A549 (cell line): ENCODE measurements at regions not wholly inside any gene's neighbourhood (a gene's known extent, or its start where the extent isn't known, plus 50 kb on each side); places are given as distances from the start of the nearest gene placed in this dataset.

Experiments used
- ATAC-seq, 2 experiments: fragments of 200-7000 bp in 1 of 2; fragments of >200 bp in 1 of 2; cut with Nextera tagmentation in 1 of 2; cut with Tn5 transposase in 1 of 2; 3 replicates each; pipeline versions ENCODE4 v1.8.0 to v1.9.1; 2018 to 2020; ENCODE audit warnings: mild to moderate bottlenecking in 1 of 2, moderate library complexity in 1 of 2
- CTCF ChIA-PET: fragments of 300-600 bp; sonication (Branson Sonifier 250); formaldehyde crosslinking; extraction: SDS; loops from one replicate; lab custom pipeline; 2021; ENCODE audit warnings: antibody characterized with exemption, inconsistent platforms; lab: Yijun Ruan, JAX
- POLR2A ChIA-PET: fragments of 350-600 bp; formaldehyde crosslinking; extraction: SDS; loops from one replicate; lab custom pipeline; 2021; ENCODE audit warnings: antibody characterized with exemption, inconsistent platforms; lab: Yijun Ruan, JAX
- DNase-seq, 2 experiments: peaks; one replicate each; pipeline versions ENCODE4 v3.0.0 to v3.0.0-alpha.2; 2011 to 2016; ENCODE audit warnings: low read depth in 1 of 2, low spot score in 1 of 2
- FAIRE-seq: peaks from 2 replicates; lab custom pipeline; 2011; peaks lifted over from hg19 to GRCh38; lab: Jason Lieb, UNC
- H3K27ac ChIP-seq, 2 experiments: fragments of >200 bp; sonication (Bioruptor Twin); formaldehyde crosslinking; 3 replicates each; pipeline ENCODE4 v1.5.1; 2016 to 2017
- H3K4me1 ChIP-seq: fragments of >200 bp; sonication (Bioruptor Twin); formaldehyde crosslinking; 3 replicates; pipeline ENCODE4 v1.6.1; 2016
- H3K4me2 ChIP-seq: fragments of >200 bp; sonication (Bioruptor Twin); formaldehyde crosslinking; 3 replicates; pipeline ENCODE4 v1.6.1; 2016
- H3K4me3 ChIP-seq: fragments of >200 bp; sonication (Bioruptor Twin); formaldehyde crosslinking; 3 replicates; pipeline ENCODE4 v1.5.1; 2016
- H3K9me3 ChIP-seq: fragments of >200 bp; sonication (Bioruptor Twin); formaldehyde crosslinking; 3 replicates; pipeline ENCODE4 v1.6.1; 2016
- CBX2 ChIP-seq: fragments of 200-600 bp; sonication (generic); IDR thresholded peaks from 2 replicates; pipeline ENCODE4 v1.6.1; 2016; ENCODE audit warnings: low read depth, mild to moderate bottlenecking, borderline replicate concordance
- CBX8 ChIP-seq: fragments of 200-600 bp; sonication (generic); IDR thresholded peaks from 2 replicates; pipeline ENCODE4 v1.6.1; 2016
- CHD2 ChIP-seq: fragments of 150-350 bp; IDR thresholded peaks from 2 replicates; pipeline ENCODE4 v1.6.1; 2014; ENCODE audit warnings: low read length; ENCODE audit not compliant: partially characterized antibody
- EHMT2 ChIP-seq: fragments of 200-600 bp; sonication (generic); IDR thresholded peaks from 2 replicates; pipeline ENCODE4 v1.6.1; 2016; ENCODE audit warnings: antibody characterized with exemption, low read depth, mild to moderate bottlenecking, moderate library complexity
- FOSB ChIP-seq: fragments of 250-450 bp; sonication (Bioruptor Pico); IDR thresholded peaks from 2 replicates; pipeline ENCODE4 v1.5.0; 2020; ENCODE audit warnings: mild to moderate bottlenecking, moderate library complexity
- FOSL2 ChIP-seq, 2 experiments: fragments of 450-650 bp in 1 of 2; fragments of >200 bp in 1 of 2; sonication (Bioruptor Twin) in 1 of 2; formaldehyde crosslinking; IDR thresholded peaks; 2 replicates each; pipeline versions ENCODE4 v1.5.0 to v1.6.1; 2016 to 2020; ENCODE audit warnings: mild to moderate bottlenecking in 1 of 2, moderate library complexity in 1 of 2
- FOXS1 ChIP-seq: fragments of 250-450 bp; sonication (Bioruptor Pico); IDR thresholded peaks from 2 replicates; pipeline ENCODE4 v1.5.0; 2020; ENCODE audit warnings: mild to moderate bottlenecking, moderate library complexity
- HDAC2 ChIP-seq: fragments of 200-600 bp; sonication (generic); IDR thresholded peaks from 2 replicates; pipeline ENCODE4 v1.6.1; 2016
- HES2 ChIP-seq: fragments of >200 bp; sonication (Bioruptor Twin); formaldehyde crosslinking; IDR thresholded peaks from 2 replicates; pipeline ENCODE4 v1.6.1; 2016
- HOXB5 ChIP-seq: fragments of 250-450 bp; sonication (Bioruptor Pico); IDR thresholded peaks from 2 replicates; pipeline ENCODE4 v1.5.0; 2020; ENCODE audit warnings: mild to moderate bottlenecking, moderate library complexity
- KDM1A ChIP-seq: fragments of 200-600 bp; sonication (generic); IDR thresholded peaks from 2 replicates; pipeline ENCODE4 v1.6.1; 2016; ENCODE audit warnings: low read depth, mild to moderate bottlenecking
- MAZ ChIP-seq: fragments of 150-350 bp; IDR thresholded peaks from 2 replicates; pipeline ENCODE4 v1.6.1; 2014; ENCODE audit warnings: antibody characterized with exemption, low read depth, low read length, borderline replicate concordance
- NPAS2 ChIP-seq: fragments of 250-450 bp; sonication (Bioruptor Pico); IDR thresholded peaks from 2 replicates; pipeline ENCODE4 v1.8.0; 2022; ENCODE audit warnings: mild to moderate bottlenecking, moderate library complexity, borderline replicate concordance
- NR3C1 ChIP-seq: fragments of >200 bp; sonication (Bioruptor Twin); formaldehyde crosslinking; IDR thresholded peaks from 3 replicates; pipeline ENCODE4 v1.6.1; 2017
- POLR2A ChIP-seq: IDR thresholded peaks from 2 replicates; pipeline ENCODE4 v1.6.1; 2012; ENCODE audit warnings: mild to moderate bottlenecking, low read length
- RAD21 ChIP-seq, 2 experiments: fragments of >200 bp in 1 of 2; sonication (Bioruptor Twin) in 1 of 2; formaldehyde crosslinking in 1 of 2; IDR thresholded peaks in 1 of 2; conservative IDR thresholded peaks in 1 of 2; 2 replicates in 1 of 2; 3 replicates in 1 of 2; pipeline ENCODE4 v1.6.1; 2012 to 2018; ENCODE audit warnings: inconsistent platforms in 1 of 2
- RARB ChIP-seq: fragments of 250-450 bp; sonication (Bioruptor Pico); IDR thresholded peaks from 2 replicates; pipeline ENCODE4 v1.8.0; 2021; ENCODE audit warnings: mild to moderate bottlenecking, moderate library complexity
- RNF2 ChIP-seq: fragments of 200-600 bp; sonication (generic); IDR thresholded peaks from 2 replicates; pipeline ENCODE4 v1.6.1; 2016; ENCODE audit warnings: low read depth, mild to moderate bottlenecking, antibody characterized with exemption, moderate library complexity, borderline replicate concordance
- ZC3H11A ChIP-seq: fragments of 450-650 bp; IDR thresholded peaks from 2 replicates; pipeline ENCODE4 v1.6.1; 2014; ENCODE audit warnings: antibody characterized with exemption, mild to moderate bottlenecking
- ZFP36 ChIP-seq: fragments of 450-650 bp; IDR thresholded peaks from 2 replicates; pipeline ENCODE4 v1.6.1; 2014; ENCODE audit warnings: borderline replicate concordance; ENCODE audit not compliant: partially characterized antibody
- ZSCAN20 ChIP-seq: fragments of 250-450 bp; sonication (Bioruptor Pico); IDR thresholded peaks from 2 replicates; pipeline ENCODE4 v1.8.0; 2022; ENCODE audit warnings: mild to moderate bottlenecking, moderate library complexity
- WGBS: methylation state at CpG from one replicate; pipeline ENCODE4 v1.1.6; 2017; ENCODE audit errors: missing lambda C conversion rate; 5-methylcytosine and 5-hydroxymethylcytosine counted together
- TF ChIP-seq, protein P1 (sequence below): fragments of 250-450 bp; sonication (Bioruptor Pico); IDR thresholded peaks from 2 replicates; pipeline ENCODE4 v1.5.0; 2021; ENCODE audit warnings: mild to moderate bottlenecking, moderate library complexity, borderline replicate concordance

DNA sequence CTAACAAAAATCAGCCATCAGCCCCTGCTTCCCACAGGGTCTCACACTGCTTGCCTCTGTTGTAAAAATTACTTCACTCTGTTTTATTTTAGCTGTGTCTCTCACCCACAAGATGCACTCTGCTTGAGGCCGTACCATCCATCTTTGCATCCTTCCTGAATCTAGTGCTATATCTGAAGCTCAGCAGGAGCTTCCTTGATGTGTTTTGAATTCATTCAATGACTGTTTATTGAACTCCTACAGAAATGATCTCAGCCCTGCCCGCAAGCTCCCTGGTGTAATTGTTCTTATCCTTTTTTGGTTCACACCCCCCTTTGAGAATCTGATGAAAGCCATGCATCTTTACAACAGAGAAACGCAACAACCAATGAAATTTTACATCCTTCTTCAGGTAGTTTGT lies 310.2 kb upstream of the ZC3H12C start:
- DNase-seq (no peak), FAIRE-seq (no peak), ATAC-seq (no peak)
- Histone ChIP-seq H3K4me2 (no peak overlapping the region), H3K27ac (no peak overlapping the region), H3K4me3 (no peak overlapping the region), H3K4me1 (no peaks in the 10 kb centered on the region), H3K9me3 (no peaks in the 10 kb centered on the region)
- WGBS: 52% methylated on average over 3 of the region's 3 CpGs
- ChIA-PET CTCF (no interaction called here), POLR2A (no interaction called here)
- TF ChIP-seq FOXS1 (CRISPR knock-in tag) (no peak), ZSCAN20 (no peak)

GRCh38 chr11:109783840-109784239 lies 309.4 kb upstream of the ZC3H12C start:
- H3K4me3 ChIP-seq: no peak overlapping the region
- TF ChIP-seq, protein P1, sequence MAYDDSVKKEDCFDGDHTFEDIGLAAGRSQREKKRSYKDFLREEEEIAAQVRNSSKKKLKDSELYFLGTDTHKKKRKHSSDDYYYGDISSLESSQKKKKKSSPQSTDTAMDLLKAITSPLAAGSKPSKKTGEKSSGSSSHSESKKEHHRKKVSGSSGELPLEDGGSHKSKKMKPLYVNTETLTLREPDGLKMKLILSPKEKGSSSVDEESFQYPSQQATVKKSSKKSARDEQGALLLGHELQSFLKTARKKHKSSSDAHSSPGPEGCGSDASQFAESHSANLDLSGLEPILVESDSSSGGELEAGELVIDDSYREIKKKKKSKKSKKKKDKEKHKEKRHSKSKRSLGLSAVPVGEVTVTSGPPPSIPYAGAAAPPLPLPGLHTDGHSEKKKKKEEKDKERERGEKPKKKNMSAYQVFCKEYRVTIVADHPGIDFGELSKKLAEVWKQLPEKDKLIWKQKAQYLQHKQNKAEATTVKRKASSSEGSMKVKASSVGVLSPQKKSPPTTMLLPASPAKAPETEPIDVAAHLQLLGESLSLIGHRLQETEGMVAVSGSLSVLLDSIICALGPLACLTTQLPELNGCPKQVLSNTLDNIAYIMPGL (CRISPR knock-in tag): no peak
- TF ChIP-seq NR3C1 (no peak), MAZ (no peak), FOSB (CRISPR knock-in tag) (no peak), RARB (no peak), CBX8 (no peak), CBX2 (no peak), FOSL2 (IDR thresholded peaks at IDR 0.05) (no peak), FOSL2 (CRISPR knock-in tag; IDR thresholded peaks at IDR 0.05) (no peak), CHD2 (no peak), FOXS1 (CRISPR knock-in tag) (no peak), HOXB5 (CRISPR knock-in tag) (no peak), RAD21 (conservative IDR thresholded peaks at IDR 0.05 in 1 of 2, IDR thresholded peaks at IDR 0.05 in 1 of 2) (no peak), POLR2A (no peak), ZC3H11A (no peak), KDM1A (no peak), HDAC2 (no peak), RNF2 (no peak), EHMT2 (no peak), HES2 (no peak)
- TF ChIP-seq, all 56 proteins: peak for 0
- ATAC-seq (no peak), DNase-seq (no peak), FAIRE-seq (no peak)
- no peak overlapping the region for H3K4me2 ChIP-seq
- WGBS: 45% methylated on average over 3 of the region's 3 CpGs
- CTCF ChIA-PET: no interaction called here
- H3K9me3 ChIP-seq: no peaks in the 10 kb centered on the region
- POLR2A ChIA-PET: no interaction called here
- H3K27ac ChIP-seq: no peak overlapping the region
- H3K4me1 ChIP-seq: no peaks in the 10 kb centered on the region

- 33% methylated on average over 3 of the region's 3 CpGs for WGBS
- ATAC-seq (no peak), FAIRE-seq (no peak), DNase-seq (no peak)
- no peak for TF ChIP-seq NPAS2 (CRISPR knock-in tag)
- H3K27ac ChIP-seq: no peak overlapping the region
- H3K4me3 ChIP-seq: no peak overlapping the region
- ChIA-PET POLR2A (no interaction called here), CTCF (no interaction called here)
- H3K9me3 ChIP-seq: no peaks in the 10 kb centered on the region
- no peaks in the 10 kb centered on the region for H3K4me1 ChIP-seq
- no peak overlapping the region for H3K4me2 ChIP-seq
Measured at GRCh38 chr11:109784536-109784935, 308.7 kb upstream of the ZC3H12C start.

DNA sequence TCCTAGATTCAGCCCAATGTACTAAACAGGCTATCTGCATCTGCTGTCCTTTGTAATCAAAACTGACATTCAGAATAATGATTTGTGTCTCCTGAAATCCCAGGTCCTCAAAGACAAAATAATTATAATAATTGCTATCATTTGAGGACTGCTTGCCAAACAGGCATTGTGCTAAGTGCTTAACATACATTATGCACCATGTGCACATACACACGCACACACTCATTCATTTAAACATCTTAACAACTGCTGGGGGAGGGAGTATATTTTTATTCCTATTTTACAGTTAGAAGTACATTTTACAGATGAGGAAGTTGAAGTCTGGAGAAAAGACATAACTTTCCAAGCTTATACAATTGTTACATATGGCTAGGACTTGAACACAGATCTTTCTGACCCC lies 308.0 kb upstream of the ZC3H12C start:
- no peaks in the 10 kb centered on the region for H3K9me3 ChIP-seq
- POLR2A ChIA-PET: no interaction called here
- FAIRE-seq: no peak

More for the DNA sequence above, 308.0 kb upstream of the ZC3H12C start:
- Histone ChIP-seq H3K4me2 (no peak overlapping the region), H3K4me3 (no peak overlapping the region), H3K4me1 (no peaks in the 10 kb centered on the region), H3K27ac (no peak overlapping the region)
- TF ChIP-seq ZFP36: no peak
- WGBS: 93% methylated on average over 1 of the region's 1 CpG
- CTCF ChIA-PET: no interaction called here
- DNase-seq (no peak), ATAC-seq (no peak)
